ENCODE measurements at regions not wholly inside any gene's neighbourhood (a gene's known extent, or its start where the extent isn't known, plus 50 kb on each side); places are given as distances from the start of the nearest gene placed in this dataset.
A peak's percentile ranks its signal among the peaks of the same experiment; 100 is the strongest.

- no peak for DNase-seq (ENCODE audit: low read depth)
Measured at GRCh38 chr21:35223480-35224156, 174.5 kb upstream of the RUNX1 start.

GRCh38 chr21:35222541-35222941 is 173.4 kb upstream of the RUNX1 start:
- no peak for DNase-seq (ENCODE audit: low read depth)

- no peak for DNase-seq (ENCODE audit: low read depth)
Measured at GRCh38 chr21:35222021-35222420, 172.9 kb upstream of the RUNX1 start.

- no peak for DNase-seq (ENCODE audit: low read depth)
Measured at GRCh38 chr21:35220301-35220700, 171.2 kb upstream of the RUNX1 start.

GRCh38 chr21:35219719-35220118 is 170.6 kb upstream of the RUNX1 start:
- no peak for DNase-seq (ENCODE audit: low read depth)

GRCh38 chr21:35219291-35219690 is 170.2 kb upstream of the RUNX1 start:
- no peak for DNase-seq (ENCODE audit: low read depth)

GRCh38 chr21:35217504-35218060 is 168.5 kb upstream of the RUNX1 start:
- peak; percentile 66 for DNase-seq (ENCODE audit: low read depth)

GRCh38 chr21:35216996-35217395 is 167.9 kb upstream of the RUNX1 start:
- DNase-seq (ENCODE audit: low read depth) = no peak

- no peak for DNase-seq (ENCODE audit: low read depth)
Measured at GRCh38 chr21:35215870-35216269, 166.8 kb upstream of the RUNX1 start.

GRCh38 chr21:35212393-35213127 is 163.5 kb upstream of the RUNX1 start:
- no peak for DNase-seq (ENCODE audit: low read depth)

GRCh38 chr21:35211782-35212181 is 162.7 kb upstream of the RUNX1 start:
- no peak for DNase-seq (ENCODE audit: low read depth)

- no peak for DNase-seq (ENCODE audit: low read depth)
Measured at GRCh38 chr21:35210093-35210492, 161.0 kb upstream of the RUNX1 start.

- DNase-seq (ENCODE audit: low read depth) = no peak
Measured at GRCh38 chr21:35208810-35209517, 159.9 kb upstream of the RUNX1 start.

- DNase-seq (ENCODE audit: low read depth) = no peak
Measured at GRCh38 chr21:35208104-35208503, 159.0 kb upstream of the RUNX1 start.

GRCh38 chr21:35207322-35207721 is 158.2 kb upstream of the RUNX1 start:
- no peak for DNase-seq (ENCODE audit: low read depth)

GRCh38 chr21:35206141-35207125 is 157.3 kb upstream of the RUNX1 start:
- DNase-seq (ENCODE audit: low read depth) = no peak

- no peak for DNase-seq (ENCODE audit: low read depth)
Measured at GRCh38 chr21:35204850-35205541, 155.9 kb upstream of the RUNX1 start.

GRCh38 chr21:35204125-35204524 is 155.0 kb upstream of the RUNX1 start:
- DNase-seq (ENCODE audit: low read depth) = no peak

GRCh38 chr21:35203093-35203977 is 154.2 kb upstream of the RUNX1 start:
- no peak for DNase-seq (ENCODE audit: low read depth)

- no peak for DNase-seq (ENCODE audit: low read depth)
Measured at GRCh38 chr21:35202431-35202830, 153.3 kb upstream of the RUNX1 start.

Data from HS-27A (cell line).